HG02870 (cell line): ENCODE measurements at regions not wholly inside any gene's neighbourhood (a gene's known extent, or its start where the extent isn't known, plus 50 kb on each side); places are given as distances from the start of the nearest gene placed in this dataset.
"Not testable (repeated sequence)": the region's sequence is repeated elsewhere in the genome, so short reads cannot be mapped to it uniquely, and the experiment has no call there.

ENCODE experiments used
- ATAC-seq: cut with Tn5 transposase; IDR thresholded peaks from one replicate; pipeline ENCODE4 v1.9.1; 2021; ENCODE audit warnings: mild to moderate bottlenecking, moderate library complexity; ENCODE audit not compliant: unreplicated experiment

DNA sequence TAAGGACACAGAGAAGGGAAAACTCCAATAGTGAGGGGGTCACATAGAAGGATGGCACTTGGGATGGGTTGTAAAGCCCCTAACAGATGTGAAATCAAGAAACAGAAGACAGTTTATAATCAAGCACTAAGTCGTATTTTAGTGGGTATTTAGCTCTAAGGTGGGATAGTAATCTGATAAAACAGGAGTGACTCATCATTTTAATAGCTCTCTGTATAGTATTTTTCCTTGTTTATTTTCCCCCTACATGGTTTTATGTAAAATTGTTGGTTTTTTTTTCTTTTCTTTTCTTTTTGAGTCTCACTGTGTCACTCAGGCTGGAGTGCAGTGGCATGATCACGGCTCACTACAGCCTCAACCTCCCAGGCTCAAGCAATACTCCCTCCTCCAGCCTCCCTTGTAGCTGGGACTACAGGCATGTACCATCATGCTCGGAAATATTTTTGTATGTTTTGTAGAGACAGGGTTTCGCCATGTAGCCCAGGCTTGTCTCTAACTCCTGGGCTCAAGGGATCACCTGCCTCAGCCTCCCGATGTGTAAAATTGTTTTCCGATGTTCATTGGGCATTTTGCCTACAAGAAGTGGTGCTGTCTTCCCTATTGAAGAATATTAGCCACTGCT is 142.6 kb upstream of the SERPINE2 start:
- ATAC-seq: no peak

GRCh38 chr2:224180810-224181209 is 141.7 kb upstream of the SERPINE2 start:
- ATAC-seq: no peak

- no peak for ATAC-seq
Measured at GRCh38 chr2:224178056-224178455, 139.0 kb upstream of the SERPINE2 start.

GRCh38 chr2:224175538-224175937 is 136.5 kb upstream of the SERPINE2 start:
- ATAC-seq: no peak

- no peak for ATAC-seq
Measured at GRCh38 chr2:224174990-224175389, 135.9 kb upstream of the SERPINE2 start.

GRCh38 chr2:224174521-224174920 is 135.4 kb upstream of the SERPINE2 start:
- no peak for ATAC-seq

DNA sequence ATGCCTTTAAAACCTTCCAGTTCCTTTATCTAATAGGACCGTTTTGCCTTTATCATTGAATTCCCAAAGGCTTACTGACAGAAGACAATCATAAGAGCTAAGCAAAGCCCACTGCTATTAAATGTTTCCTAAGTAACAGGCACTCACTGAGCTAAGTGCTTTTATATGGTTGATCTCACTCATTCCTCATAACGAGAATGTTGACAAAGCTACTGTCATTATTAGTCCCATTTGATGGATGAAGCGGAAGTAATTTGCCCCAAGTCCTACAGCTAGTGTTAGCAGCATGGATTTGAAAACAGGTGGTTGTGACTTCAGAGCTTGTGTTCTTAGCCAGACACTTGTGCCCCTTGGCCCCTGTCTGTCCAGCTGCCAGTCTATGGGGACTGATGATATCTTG is 134.8 kb upstream of the SERPINE2 start:
- ATAC-seq: no peak

GRCh38 chr2:224173210-224173609 is 134.1 kb upstream of the SERPINE2 start:
- ATAC-seq: no peak

DNA sequence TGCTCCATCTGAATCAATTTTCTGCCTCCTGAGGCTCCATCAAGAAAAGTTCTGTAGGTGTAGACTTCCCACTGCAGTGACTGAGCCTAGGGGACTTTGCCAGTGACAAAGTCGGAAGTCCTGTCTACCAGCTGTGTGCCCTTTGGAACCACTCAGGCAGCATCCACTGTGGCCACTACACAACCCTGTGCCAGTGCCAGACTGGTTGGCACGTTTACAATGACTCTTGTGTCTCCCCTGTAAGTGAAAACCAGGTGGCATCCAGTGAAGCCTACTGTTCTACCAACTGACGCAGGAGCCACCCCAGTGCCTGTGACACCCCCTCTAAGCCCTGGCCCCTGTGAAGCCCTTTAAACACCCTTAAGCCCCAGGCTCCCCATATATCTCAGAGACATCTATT is 132.1 kb upstream of the SERPINE2 start:
- no peak for ATAC-seq

DNA sequence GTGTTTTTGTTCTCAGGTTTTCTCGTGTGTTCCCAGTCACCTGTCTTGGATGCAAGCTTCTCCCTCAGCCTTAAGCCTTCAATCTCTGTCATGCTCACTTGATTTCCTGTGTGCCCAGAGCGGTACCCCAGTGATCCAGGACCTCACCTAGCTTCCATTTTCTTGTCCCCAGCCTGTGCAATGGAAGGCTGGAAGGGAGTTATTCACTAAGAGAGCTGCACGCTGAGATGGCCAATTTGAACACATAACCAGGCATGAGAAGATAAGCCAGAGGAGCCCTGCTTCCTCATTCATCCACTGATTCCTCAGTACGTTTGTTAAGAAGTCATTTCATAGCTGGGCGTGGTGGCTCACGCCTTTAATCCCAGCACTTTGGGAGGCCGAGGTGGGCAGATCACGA is 130.8 kb upstream of the SERPINE2 start:
- no peak for ATAC-seq

- not testable (repeated sequence) for ATAC-seq
Measured at GRCh38 chr2:224167781-224168180, 128.7 kb upstream of the SERPINE2 start.

DNA sequence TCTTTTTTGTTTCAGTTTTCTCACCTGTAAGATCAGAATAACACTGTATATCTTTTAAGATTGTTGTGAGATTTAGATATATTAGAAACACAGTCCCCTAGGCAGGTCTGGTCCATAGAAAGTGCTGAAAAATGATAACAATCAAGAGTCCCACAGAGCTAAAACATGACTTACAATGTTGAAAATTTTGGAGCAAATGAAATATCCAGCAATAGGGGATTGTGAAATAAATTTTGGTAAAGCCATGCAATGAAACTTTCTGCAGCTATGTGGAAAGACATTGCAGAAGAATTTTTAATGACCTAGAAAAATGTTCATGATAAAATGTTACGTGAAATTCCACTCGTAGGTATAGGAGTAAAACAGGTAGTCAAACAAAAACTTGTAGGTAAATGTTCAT is 127.6 kb upstream of the SERPINE2 start:
- no peak for ATAC-seq

- no peak for ATAC-seq
Measured at GRCh38 chr2:224165901-224166319, 126.8 kb upstream of the SERPINE2 start.

DNA sequence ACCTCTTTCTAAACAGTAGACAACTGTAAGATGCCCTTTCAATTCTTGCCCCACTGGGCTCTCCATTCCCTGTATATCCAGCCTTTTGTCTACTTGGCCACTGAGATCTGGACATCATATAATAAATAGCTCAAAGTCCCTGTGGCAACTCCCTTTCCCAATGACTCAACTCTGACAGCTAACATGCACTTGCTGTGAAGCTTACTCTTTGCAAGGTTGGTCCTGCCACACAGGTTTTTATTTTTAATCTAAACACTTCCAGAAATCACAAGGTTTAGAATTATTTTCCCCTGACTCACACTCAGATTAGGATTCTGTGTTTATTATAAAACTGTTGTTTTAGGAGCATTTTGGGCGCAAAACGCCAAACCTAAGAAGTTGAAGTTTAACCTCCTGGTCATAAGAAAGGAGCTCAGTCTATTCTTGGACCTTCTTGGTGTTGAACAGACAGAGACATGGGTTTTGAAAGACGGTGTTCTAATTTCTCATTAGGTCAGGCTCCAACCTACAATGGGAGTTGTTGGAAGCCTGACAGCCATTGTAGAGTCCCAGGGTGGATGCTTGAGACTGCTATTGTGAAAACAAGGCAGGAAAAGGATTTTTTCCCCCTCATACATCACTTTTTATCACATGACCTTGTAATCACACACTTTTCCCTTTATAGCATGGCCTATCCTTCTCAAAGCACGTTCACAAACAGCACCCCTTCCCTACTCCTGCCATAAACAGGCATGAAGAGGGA is 124.7 kb upstream of the SERPINE2 start:
- no peak for ATAC-seq

DNA sequence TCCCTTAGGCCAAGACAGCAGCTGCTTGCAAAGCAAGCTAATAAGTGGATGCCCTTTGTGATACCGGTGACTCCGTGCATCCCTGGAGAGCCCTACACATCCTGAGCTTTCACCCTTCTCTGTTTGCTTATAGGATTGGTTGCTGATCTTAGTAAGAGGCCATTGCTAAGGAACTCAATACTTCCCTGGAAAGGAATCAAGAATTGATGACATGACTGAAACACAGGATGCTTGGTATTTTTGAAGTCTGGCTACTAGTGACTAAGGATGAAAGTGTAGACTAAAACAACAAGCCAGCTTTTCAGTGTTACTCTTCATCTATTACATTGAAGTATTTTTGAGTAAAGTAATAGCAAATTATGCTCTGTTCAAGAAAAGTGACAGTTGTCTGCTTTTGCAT is 123.0 kb upstream of the SERPINE2 start:
- no peak for ATAC-seq

- ATAC-seq: no peak
Measured at GRCh38 chr2:224161712-224162111, 122.6 kb upstream of the SERPINE2 start.

DNA sequence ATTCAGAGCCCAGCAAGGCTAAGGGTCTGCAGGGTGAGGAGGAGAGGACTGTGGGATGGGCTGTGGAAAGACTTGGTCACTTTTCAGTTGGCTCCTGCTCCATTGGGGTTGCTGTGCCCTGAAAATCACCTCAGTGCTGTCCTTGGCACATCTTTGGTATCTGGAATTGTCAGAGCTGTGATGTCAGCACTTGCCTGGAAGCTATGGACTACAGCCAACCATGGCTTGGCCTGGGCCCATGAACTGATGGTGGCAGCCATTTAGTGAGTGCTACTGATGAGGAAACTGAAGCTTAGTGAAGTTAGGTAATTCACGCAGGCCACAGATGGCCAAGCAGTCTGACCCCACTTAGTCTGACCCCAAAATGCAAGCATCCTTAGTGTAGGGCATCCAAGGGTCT is 121.8 kb upstream of the SERPINE2 start:
- ATAC-seq: no peak

DNA sequence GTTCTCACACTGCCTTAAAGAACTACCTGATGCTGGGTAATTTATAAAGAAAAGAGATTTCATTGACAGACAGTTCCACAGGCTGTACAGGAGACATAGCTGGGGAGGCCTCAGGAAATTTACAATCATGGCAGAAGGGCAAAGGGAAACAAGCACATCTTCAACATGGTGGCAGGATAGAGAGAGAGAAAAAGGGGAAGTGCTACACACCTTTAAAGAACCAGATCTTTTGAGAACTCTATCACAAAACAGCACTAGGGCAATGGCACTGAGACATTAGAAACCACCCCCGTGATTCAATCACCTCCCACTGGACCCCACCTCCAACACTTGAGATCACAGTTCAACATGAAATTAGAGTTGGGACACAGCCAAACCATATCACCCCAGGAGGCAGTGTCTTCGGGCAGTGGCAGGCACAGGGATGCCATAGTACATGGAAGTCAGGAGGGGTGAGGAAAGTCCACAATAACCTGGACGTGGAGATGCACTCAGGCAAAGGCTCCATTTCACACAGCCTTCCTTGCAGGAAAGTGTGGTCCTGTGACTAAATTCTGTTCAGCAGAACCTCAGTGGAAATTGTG is 120.4 kb upstream of the SERPINE2 start:
- ATAC-seq: no peak

GRCh38 chr2:224158831-224159230 is 119.7 kb upstream of the SERPINE2 start:
- no peak for ATAC-seq

GRCh38 chr2:224158061-224158460 is 119.0 kb upstream of the SERPINE2 start:
- ATAC-seq: no peak

GRCh38 chr2:224157655-224158054 is 118.6 kb upstream of the SERPINE2 start:
- no peak for ATAC-seq

DNA sequence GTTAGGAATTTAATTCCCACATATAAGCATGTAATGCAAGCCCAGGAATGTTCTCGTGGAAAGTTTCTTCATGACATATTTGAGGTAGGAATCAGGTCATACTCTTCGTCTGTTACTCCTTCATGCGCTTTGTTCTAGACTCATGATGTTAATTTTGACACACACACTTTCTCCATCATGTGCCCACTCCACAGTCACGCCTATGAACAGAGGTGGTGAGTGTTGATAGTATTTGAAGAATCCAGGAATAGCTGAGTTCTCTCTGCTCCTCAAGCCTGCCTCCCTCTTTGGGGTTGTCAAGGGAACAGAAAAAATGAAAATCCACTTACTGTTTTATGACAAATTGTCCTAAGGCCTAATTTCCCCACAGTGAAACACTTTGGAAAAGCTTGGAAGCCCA is 117.3 kb upstream of the SERPINE2 start:
- no peak for ATAC-seq
